Gastroesophageal sphincter (tissue), 3 donors: ENCODE measurements at regions not wholly inside any gene's neighbourhood (a gene's known extent, or its start where the extent isn't known, plus 50 kb on each side); places are given as distances from the start of the nearest gene placed in this dataset.

Experiments used
- POLR2A ChIP-seq, 2 donors: fragments of 450-650 bp; IDR thresholded peaks; one replicate each; pipeline ENCODE4 v1.6.1; 2017; ENCODE audit warnings: antibody characterized with exemption in 2 of 2, mild to moderate bottlenecking in 2 of 2, moderate library complexity in 1 of 2
- TF ChIP-seq, protein P1 (sequence below), 4 experiments: fragments of 200-600 bp in 2 of 4; fragments of 450-650 bp in 2 of 4; sonication (generic) in 1 of 4; IDR thresholded peaks; one replicate each; pipeline ENCODE4 v1.5.1; 2017 to 2019; ENCODE audit warnings: antibody characterized with exemption in 4 of 4, mild to moderate bottlenecking in 2 of 4, moderate library complexity in 2 of 4

DNA sequence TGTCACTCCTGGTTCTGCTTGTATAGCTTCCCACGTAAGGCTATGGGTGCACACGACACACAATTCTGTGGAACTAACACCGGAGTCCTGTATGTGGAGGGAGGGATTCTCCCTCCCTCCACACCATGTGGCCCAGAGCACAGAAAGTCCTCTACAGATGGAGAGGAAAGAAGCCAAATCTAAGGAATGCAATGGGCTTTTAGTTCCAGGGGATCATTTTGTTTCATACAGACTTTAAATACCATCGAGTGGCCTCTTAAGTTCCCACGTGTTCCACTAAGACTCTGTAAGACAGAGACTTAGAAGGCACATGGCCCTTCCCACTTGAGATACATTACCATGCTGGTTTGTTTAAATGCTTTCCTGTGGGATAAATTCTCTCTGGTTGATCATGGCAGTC, 156.0 kb downstream of the TGFB2 start:
- TF ChIP-seq, protein P1, sequence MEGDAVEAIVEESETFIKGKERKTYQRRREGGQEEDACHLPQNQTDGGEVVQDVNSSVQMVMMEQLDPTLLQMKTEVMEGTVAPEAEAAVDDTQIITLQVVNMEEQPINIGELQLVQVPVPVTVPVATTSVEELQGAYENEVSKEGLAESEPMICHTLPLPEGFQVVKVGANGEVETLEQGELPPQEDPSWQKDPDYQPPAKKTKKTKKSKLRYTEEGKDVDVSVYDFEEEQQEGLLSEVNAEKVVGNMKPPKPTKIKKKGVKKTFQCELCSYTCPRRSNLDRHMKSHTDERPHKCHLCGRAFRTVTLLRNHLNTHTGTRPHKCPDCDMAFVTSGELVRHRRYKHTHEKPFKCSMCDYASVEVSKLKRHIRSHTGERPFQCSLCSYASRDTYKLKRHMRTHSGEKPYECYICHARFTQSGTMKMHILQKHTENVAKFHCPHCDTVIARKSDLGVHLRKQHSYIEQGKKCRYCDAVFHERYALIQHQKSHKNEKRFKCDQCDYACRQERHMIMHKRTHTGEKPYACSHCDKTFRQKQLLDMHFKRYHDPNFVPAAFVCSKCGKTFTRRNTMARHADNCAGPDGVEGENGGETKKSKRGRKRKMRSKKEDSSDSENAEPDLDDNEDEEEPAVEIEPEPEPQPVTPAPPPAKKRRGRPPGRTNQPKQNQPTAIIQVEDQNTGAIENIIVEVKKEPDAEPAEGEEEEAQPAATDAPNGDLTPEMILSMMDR (IDR thresholded peaks at IDR 0.05) = no peak
- TF ChIP-seq POLR2A (IDR thresholded peaks at IDR 0.05) = no peak
